ENCODE measurements at regions not wholly inside any gene's neighbourhood (a gene's known extent, or its start where the extent isn't known, plus 50 kb on each side); places are given as distances from the start of the nearest gene placed in this dataset.
"Not testable (repeated sequence)": the region's sequence is repeated elsewhere in the genome, so short reads cannot be mapped to it uniquely, and the experiment has no call there.

- no peak for DNase-seq
These were observed 138.9 kb downstream of the HMX1 start for GRCh38 chr4:8732681-8733243.

GRCh38 chr4:8732092-8732491, 139.5 kb downstream of the CPZ start:
- no peak for DNase-seq

DNA sequence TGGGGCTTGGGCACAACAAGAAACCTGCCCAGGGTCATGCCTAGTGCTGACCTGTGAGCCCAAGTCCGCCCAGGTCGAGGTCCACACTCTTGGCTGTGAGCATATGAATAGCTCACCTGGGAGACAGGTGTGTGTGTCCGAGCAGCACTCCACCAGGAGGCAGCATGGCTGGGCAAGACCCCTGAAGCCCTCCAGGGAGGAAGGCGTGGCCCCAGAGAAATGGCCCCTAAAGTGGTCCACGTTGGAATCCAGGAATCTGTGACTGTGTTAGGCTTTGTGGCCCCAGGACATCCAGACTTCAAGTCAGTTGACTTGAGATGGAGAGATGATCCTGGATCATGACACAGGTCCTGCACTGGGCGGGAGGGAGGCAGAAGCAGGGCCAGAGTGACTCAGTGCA, 138.8 kb downstream of the CPZ start:
- DNase-seq: no peak

GRCh38 chr4:8730681-8731080, 138.1 kb downstream of the CPZ start:
- DNase-seq: no peak

- DNase-seq: no peak
These were observed 137.6 kb downstream of the CPZ start for GRCh38 chr4:8730159-8730558.

DNA sequence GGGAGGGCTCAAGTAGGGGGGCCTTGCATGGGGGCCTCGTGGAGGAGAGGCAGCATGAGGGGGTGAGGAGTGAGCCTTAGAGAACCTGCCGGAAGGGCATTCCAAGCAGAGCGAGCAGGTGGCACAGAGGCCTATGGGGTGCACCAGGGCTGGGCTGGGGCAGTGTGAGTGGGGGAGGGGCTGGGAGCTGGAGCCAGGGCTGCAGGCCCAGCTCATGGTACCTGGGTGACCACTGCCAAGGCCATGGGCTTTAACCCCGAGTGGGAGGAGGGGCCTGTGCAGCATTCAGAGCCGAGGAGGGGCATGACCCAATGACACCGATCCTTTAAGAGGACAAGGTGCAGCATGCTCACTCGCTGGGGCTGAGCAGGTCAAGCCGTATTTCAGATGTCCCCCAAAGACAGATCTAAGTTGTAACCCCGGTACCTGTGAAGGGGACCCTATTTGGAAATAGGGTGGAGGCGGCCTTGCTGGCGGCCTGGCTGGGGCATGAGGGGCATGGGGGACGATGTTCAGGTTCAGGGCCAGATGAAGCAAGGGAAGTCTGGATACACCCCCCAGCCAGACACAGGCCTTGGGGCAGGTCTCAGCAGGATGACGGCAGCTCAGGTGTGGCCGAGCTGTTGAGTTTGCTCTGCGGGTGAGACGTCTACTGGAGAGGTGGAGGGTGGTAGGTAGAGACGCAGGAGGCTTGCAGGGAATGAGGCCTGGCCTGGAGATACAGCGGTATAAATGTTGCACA, 137.0 kb downstream of the CPZ start:
- DNase-seq: no peak

- DNase-seq: peak; percentile 64
These were observed 136.2 kb downstream of the CPZ start for GRCh38 chr4:8728536-8729407.

DNA sequence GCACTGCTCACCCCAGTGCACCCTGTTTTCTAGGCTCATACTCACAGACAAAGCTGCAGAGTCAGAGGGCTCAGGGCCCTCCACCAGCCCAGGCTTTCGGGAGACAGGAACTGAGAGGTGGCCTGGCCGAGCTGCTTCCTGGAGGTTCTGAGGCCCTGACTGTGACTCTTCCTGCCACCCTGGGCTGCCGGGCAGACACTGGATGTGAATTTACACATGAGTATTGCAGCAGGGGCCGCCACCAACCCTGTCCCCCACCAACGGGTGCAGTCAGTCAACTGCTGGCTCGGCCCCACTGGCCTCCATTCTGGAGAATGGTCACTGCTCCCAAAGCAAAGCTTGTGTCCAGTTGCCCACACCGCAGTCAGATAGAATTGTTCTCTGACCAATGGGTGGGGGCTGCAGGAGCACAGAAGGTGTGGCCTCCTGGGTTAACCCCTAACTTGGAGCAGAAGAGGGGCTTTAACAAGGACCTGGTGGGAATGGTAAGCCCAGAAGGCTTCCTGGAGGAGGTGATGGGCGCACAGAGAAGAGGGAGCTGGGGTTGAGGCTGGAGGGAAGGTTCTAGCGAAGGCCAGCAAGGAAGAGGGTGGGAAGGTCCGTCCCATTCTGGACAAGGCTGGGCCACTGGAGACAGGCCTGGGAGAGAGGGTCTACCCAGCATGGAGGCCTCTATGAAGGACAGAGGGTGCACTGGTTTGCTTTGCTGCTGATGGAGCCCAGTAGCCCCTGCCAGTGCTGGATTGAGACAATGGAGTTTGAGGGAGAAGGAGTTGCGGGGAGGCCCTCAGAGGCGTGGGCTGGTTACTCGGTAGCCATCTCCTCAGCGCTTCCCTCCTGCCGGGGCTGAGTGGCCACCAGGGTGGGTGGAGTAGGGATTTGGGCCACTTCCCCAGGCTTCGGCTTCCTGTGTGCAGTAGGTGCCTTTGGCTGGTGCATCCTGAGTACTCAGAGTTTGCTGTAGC, 135.3 kb downstream of the CPZ start:
- no peak for DNase-seq

- no peak for DNase-seq
These were observed 134.6 kb downstream of the CPZ start for GRCh38 chr4:8727131-8727530.

GRCh38 chr4:8726344-8726851, 133.8 kb downstream of the CPZ start:
- no peak for DNase-seq

DNA sequence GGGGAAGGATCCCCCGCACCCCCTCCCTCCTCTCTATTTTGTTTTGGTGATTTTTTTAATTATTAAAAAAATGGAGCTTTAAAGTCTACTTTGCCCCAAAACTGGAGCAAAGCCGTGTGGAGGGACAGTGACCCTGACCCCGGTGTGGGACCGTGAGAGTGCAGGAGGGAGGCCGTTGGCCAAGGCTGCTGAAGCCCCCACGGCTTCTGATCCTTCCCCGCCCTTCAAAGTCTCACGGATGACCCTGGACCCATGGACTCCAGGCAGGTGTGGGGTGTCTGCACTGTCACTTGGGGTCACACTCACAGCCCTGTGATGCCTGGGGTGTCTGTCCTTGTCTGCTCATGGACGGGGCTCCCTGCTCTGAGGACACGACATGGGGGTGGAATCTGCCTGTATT, 133.3 kb downstream of the CPZ start:
- no peak for DNase-seq

- DNase-seq: no peak
These were observed 132.7 kb downstream of the CPZ start for GRCh38 chr4:8725071-8725841.

- no peak for DNase-seq
These were observed 132.0 kb downstream of the CPZ start for GRCh38 chr4:8724436-8725070.

DNA sequence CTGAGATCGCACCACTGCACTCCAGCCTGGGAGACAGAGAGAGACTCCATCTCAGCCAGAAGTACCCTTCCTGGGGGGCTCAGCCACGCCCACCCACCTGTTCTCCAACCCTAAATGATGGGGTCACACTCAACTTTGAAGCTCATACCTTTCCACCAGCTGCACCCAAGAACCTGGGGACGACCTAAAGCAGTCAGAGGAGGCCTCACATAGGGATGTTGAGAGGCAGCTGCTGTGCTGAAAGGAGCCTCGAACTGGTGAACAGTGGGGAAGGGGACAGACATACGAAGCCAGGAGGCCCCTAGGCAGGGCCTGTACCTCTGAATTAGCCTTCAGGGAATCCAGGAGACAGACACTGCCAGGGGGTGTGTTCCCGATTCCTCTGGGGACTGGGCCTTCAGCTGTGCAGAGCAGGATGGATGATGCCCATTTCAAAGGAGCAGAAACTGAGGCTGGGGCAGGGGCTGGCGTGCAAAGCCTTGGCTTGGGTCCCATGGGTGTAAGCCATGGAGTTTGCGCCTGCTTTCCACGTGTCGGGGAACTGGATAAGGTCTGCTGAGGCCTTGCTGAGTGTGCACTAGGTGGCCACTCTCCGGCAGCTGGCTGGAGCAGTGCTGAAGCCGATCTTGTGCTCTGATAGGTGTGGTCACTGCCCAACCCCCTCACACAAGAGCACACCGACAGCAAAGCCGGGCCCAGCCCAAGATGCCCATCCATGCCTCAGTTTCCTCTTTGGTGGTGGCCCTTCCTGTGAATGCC, 130.8 kb downstream of the CPZ start:
- DNase-seq: no peak

DNA sequence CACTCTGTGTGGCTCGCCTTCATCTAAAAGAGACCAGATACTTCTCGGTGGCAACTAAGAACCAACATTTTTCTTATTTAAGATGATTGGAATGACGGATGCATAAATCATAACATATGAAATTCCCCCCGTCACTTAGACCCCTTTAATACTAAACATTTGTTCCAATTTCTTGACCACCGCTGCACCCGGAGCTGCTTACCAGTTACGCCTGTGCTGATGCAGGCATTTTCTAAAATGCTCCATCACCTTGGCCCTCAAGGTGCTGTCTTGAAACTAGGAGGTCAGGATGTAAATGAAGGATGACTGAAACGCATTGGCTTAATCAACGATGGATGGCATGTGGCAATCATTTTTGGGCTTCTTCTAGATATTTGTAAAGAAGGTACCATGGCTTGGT, 130.0 kb downstream of the CPZ start:
- DNase-seq: no peak

GRCh38 chr4:8721621-8722020, 129.1 kb downstream of the CPZ start:
- DNase-seq: no peak

DNA sequence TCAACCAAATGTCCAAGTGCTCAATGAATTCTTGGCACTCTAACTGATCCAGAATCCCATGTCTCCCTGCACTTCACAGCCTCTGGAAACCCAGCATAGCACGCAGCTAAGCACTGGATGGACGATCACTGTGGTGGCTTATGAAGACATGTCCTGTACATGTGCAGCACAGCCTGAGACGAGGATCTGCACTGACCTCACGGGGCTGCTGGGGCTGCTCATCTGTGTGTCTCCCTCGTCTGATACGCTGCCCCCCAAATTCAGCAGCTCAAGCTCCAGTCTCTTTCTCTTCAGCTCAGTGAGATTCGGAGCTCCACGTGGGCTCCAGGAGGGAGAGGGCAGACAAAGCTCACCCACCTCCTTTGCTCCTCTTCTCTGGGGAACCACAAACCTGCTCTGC, 126.9 kb downstream of the CPZ start:
- no peak for DNase-seq

DNA sequence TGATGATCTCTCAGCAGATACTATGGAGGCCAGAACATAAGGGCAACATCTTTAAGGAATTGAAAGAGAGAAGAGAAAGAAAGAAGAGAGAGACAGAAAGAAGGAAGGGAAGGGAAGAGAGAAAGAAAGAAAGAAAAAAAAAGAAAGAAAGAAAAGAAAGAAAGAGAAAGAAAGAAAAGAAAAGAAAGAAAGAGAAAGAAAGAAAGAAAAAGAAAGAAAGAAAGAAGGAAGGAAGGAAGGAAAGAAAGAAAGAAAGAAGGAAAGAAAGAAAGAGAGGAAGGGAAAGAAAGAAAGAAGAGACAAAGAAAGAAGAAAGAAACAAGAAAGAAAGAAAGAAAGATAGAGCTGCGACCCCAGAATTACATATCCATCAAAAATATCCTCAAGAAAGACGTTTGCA, 124.9 kb downstream of the CPZ start:
- not testable (repeated sequence) for DNase-seq

- no peak for DNase-seq
These were observed 118.4 kb downstream of the CPZ start for GRCh38 chr4:8710946-8711345.

GRCh38 chr4:8710416-8710815, 117.9 kb downstream of the CPZ start:
- no peak for DNase-seq
